KOPT-K1 (cell line): ENCODE measurements at regions not wholly inside any gene's neighbourhood (a gene's known extent, or its start where the extent isn't known, plus 50 kb on each side); places are given as distances from the start of the nearest gene placed in this dataset.

ENCODE experiments used
- H3K27ac ChIP-seq: fragments of 200-600 bp; sonication (generic); 2 replicates; pipeline ENCODE4 v1.5.1; 2016; ENCODE audit warnings: antibody characterized with exemption, mild to moderate bottlenecking, low read depth, low read length; ENCODE audit not compliant: poor library complexity, severe bottlenecking
- H3K36me3 ChIP-seq: fragments of 200-600 bp; sonication (generic); 2 replicates; pipeline ENCODE4 v1.5.1; 2017; ENCODE audit warnings: antibody characterized with exemption, mild to moderate bottlenecking, low read length, moderate library complexity; ENCODE audit not compliant: insufficient read depth
- H3K9me3 ChIP-seq: fragments of 200-600 bp; sonication (generic); 2 replicates; pipeline ENCODE4 v1.5.1; 2017; ENCODE audit warnings: antibody characterized with exemption, low read length, mild to moderate bottlenecking; ENCODE audit not compliant: insufficient read depth, poor library complexity, severe bottlenecking

- H3K9me3 ChIP-seq: peaks cover 8% of the 10 kb centered on the region
- peak overlapping the region; percentile 59 for H3K27ac ChIP-seq
- no peaks in the 10 kb centered on the region for H3K36me3 ChIP-seq
These were observed 50.0 kb upstream of the SLC19A1 start for GRCh38 chr21:45592208-45592619.

GRCh38 chr21:45592626-45593134, 50.4 kb upstream of the SLC19A1 start:
- H3K27ac ChIP-seq: peak overlapping the region; percentile 36

GRCh38 chr21:45593162-45594022, 50.1 kb upstream of the PCBP3 start:
- no peaks in the 10 kb centered on the region for H3K9me3 ChIP-seq
- H3K27ac ChIP-seq: peak overlapping the region; percentile 36
- no peaks in the 10 kb centered on the region for H3K36me3 ChIP-seq

More at GRCh38 chr21:45592626-45593134, 50.4 kb upstream of the SLC19A1 start:
- Histone ChIP-seq H3K9me3 (peaks cover 6% of the 10 kb centered on the region), H3K36me3 (no peaks in the 10 kb centered on the region)
